IPS-20b (cell line): ENCODE measurements at regions not wholly inside any gene's neighbourhood (a gene's known extent, or its start where the extent isn't known, plus 50 kb on each side); places are given as distances from the start of the nearest gene placed in this dataset.

Source experiments
- H3K27ac ChIP-seq: one replicate; pipeline ENCODE4 v1.5.1; 2013; ENCODE audit warnings: low read length
- H3K27me3 ChIP-seq: 2 replicates; pipeline ENCODE4 v1.6.1; 2013; ENCODE audit warnings: mild to moderate bottlenecking, low read length, inconsistent platforms; ENCODE audit not compliant: insufficient read depth
- H3K36me3 ChIP-seq: 2 replicates; pipeline ENCODE4 v1.6.1; 2013; ENCODE audit warnings: low read depth, mild to moderate bottlenecking, inconsistent platforms, low read length, moderate library complexity; ENCODE audit not compliant: insufficient read depth
- H3K4me1 ChIP-seq: 2 replicates; pipeline ENCODE4 v1.6.1; 2013; ENCODE audit warnings: mild to moderate bottlenecking, control low read depth, inconsistent platforms, low read length, moderate library complexity; ENCODE audit not compliant: insufficient read depth
- H3K4me3 ChIP-seq: 2 replicates; pipeline ENCODE4 v1.5.1; 2013; ENCODE audit warnings: mild to moderate bottlenecking, low read length, inconsistent platforms
- H3K9ac ChIP-seq: 2 replicates; pipeline ENCODE4 v1.6.1; 2013; ENCODE audit warnings: low read depth, mild to moderate bottlenecking, inconsistent platforms, low read length, moderate library complexity
- H3K9me3 ChIP-seq: 2 replicates; pipeline ENCODE4 v1.6.1; 2013; ENCODE audit warnings: mild to moderate bottlenecking, low read depth, low read length, inconsistent platforms; ENCODE audit not compliant: insufficient read depth

- Histone ChIP-seq H3K4me3 (no peak overlapping the region), H3K36me3 (no peaks in the 10 kb centered on the region), H3K9ac (no peak overlapping the region), H3K9me3 (no peaks in the 10 kb centered on the region), H3K27me3 (peaks cover 30% of the 10 kb centered on the region), H3K4me1 (peaks cover 29% of the 10 kb centered on the region), H3K27ac (no peak overlapping the region)
These were observed 64.1 kb upstream of the ACOT11 start for GRCh38 chr1:54483875-54484437.

- peaks cover 21% of the 10 kb centered on the region for H3K27me3 ChIP-seq
- H3K9me3 ChIP-seq: no peaks in the 10 kb centered on the region
These were observed 66.7 kb upstream of the ACOT11 start for GRCh38 chr1:54481201-54481884.

GRCh38 chr1:54480525-54480848 is 67.5 kb upstream of the ACOT11 start:
- H3K27ac ChIP-seq: no peak overlapping the region

More at GRCh38 chr1:54481201-54481884, 66.7 kb upstream of the ACOT11 start:
- H3K4me1 ChIP-seq: peaks cover 28% of the 10 kb centered on the region; the same call in 1 of the 2 replicates
- no peak overlapping the region for H3K9ac ChIP-seq
- no peaks in the 10 kb centered on the region for H3K36me3 ChIP-seq
- H3K27ac ChIP-seq: no peak overlapping the region
- no peak overlapping the region for H3K4me3 ChIP-seq

DNA sequence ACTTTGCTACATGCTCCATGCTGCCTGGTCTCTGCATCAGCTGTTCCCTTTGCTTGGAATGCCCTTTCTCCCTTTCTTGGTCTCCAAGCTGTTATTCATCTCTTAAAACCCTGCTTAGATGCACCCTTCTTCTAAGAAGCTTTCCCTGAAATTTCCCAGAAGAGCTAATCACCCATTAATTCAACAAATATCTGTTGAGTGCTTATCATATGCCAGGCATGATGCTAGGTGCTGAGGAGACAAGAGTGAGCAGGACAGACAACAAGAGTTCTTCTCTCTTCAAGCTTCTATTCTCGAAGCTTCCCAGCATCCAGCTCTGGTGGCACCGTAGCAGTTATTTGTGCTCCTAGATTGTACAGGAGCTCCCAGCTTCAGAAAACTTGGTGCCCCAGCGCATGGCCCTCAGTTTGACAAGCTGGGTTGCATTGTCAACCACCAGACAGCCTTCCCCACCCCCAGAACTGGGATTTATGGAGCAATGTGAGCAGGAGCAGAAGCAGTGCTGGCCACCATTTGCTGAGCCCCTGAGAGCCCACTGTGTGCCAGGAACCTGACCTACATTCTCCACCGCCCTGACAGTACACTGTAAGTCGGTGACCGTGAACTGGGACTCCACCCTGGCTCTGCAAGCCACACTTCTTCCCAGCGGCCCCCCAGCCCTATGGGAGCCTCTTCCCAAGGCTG is 68.0 kb upstream of the ACOT11 start:
- Histone ChIP-seq H3K27me3 (peaks cover 29% of the 10 kb centered on the region), H3K4me1 (peaks cover 36% of the 10 kb centered on the region; the same call in 1 of the 2 replicates), H3K36me3 (no peaks in the 10 kb centered on the region), H3K4me3 (no peak overlapping the region), H3K9me3 (no peaks in the 10 kb centered on the region), H3K27ac (no peak overlapping the region), H3K9ac (no peak overlapping the region)

More at GRCh38 chr1:54480525-54480848, 67.5 kb upstream of the ACOT11 start:
- Histone ChIP-seq H3K9me3 (no peaks in the 10 kb centered on the region), H3K4me3 (no peak overlapping the region), H3K36me3 (no peaks in the 10 kb centered on the region), H3K4me1 (peaks cover 35% of the 10 kb centered on the region; the same call in 1 of the 2 replicates), H3K27me3 (peaks cover 24% of the 10 kb centered on the region), H3K9ac (no peak overlapping the region)

DNA sequence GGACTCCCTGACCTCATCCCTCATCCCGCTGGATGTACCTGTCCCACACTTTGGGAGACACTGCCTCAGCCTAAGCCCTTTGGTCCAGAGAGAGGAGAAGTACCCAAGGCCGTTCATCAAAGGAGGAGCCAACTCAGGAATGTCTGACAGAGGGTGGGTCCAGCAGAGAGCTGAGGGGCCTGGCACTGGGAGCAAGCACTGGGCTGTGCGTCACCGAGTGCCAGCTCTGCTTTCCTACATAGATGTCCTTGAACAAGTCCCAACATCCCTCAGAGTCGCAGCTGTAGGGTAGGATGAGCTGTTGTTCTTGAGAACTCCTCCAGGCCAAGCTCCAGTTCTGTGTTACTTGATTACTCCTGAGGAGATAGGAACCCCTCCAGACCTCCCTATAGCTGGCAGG is 68.8 kb upstream of the ACOT11 start:
- Histone ChIP-seq H3K36me3 (no peaks in the 10 kb centered on the region), H3K4me1 (peaks cover 38% of the 10 kb centered on the region; the same call in 1 of the 2 replicates)

DNA sequence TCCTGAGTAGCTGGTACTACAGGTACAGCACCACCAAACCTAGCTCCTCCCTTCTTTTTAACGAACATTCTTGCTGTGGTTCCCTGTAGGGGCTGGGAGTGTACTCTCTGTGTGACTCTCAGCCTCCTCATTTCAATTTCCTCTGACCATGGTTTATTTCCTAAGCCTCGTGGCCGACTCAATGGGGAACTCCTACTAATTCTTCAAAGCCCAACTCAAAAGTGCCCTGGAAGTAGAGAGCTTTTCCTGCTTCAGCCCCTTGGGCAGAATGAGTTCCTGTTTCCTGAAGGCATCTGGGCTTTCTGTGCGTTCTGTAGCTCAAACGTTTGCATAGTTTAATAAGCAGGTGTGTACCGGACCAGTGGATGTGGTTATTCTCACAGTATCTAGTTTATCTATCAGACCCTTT is 70.9 kb upstream of the ACOT11 start:
- no peaks in the 10 kb centered on the region for H3K9me3 ChIP-seq
- H3K27ac ChIP-seq: no peak overlapping the region
- peaks cover 55% of the 10 kb centered on the region for H3K27me3 ChIP-seq
- H3K4me1 ChIP-seq: peaks cover 41% of the 10 kb centered on the region; the same call in 1 of the 2 replicates
- H3K9ac ChIP-seq: no peak overlapping the region
- no peaks in the 10 kb centered on the region for H3K36me3 ChIP-seq
- no peak overlapping the region for H3K4me3 ChIP-seq

More for the DNA sequence above, 68.8 kb upstream of the ACOT11 start:
- no peaks in the 10 kb centered on the region for H3K9me3 ChIP-seq
- no peak overlapping the region for H3K9ac ChIP-seq
- no peak overlapping the region for H3K27ac ChIP-seq
- no peak overlapping the region for H3K4me3 ChIP-seq
- H3K27me3 ChIP-seq: peaks cover 34% of the 10 kb centered on the region

- Histone ChIP-seq H3K36me3 (no peaks in the 10 kb centered on the region), H3K27me3 (peaks cover 59% of the 10 kb centered on the region), H3K9me3 (no peaks in the 10 kb centered on the region), H3K4me1 (peaks cover 43% of the 10 kb centered on the region; the same call in 1 of the 2 replicates), H3K9ac (peak overlapping the region; percentile 36; the same call in 1 of the 2 replicates), H3K27ac (no peak overlapping the region), H3K4me3 (no peak overlapping the region)
These were observed 70.4 kb upstream of the SSBP3 start for GRCh38 chr1:54476530-54477109.

DNA sequence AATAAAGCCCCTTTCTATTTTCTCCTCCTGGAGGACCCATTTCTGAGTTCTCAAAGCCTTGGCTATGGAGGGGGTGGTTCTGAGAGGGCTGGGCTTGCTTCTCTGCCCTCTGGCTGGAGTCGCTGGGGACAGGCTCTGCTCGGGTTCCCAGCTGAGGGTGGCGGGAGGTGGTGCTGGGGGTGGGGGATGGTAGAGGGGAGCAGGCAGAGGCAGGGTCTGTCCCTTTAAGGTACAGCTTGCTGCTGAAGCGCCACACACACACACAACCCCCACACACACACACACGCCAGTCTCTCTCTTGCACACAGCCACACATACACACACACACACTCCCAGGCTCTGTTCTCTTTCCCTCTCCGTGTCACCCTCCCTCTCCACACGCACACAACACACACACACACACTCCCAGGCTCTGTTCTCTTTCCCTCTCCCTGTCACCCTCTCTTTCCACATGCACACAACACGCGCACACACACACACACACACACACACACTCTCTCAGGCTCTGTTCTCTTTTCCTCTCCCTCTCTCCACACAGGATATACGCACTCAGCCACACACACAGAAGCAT is 69.8 kb upstream of the SSBP3 start:
- Histone ChIP-seq H3K9me3 (no peaks in the 10 kb centered on the region), H3K4me3 (peak overlapping the region; percentile 57; the same call in 1 of the 2 replicates), H3K9ac (peak overlapping the region; percentile 36; the same call in 1 of the 2 replicates), H3K27ac (no peak overlapping the region), H3K4me1 (peaks cover 43% of the 10 kb centered on the region; the same call in 1 of the 2 replicates), H3K27me3 (peaks cover 59% of the 10 kb centered on the region), H3K36me3 (no peaks in the 10 kb centered on the region)

- Histone ChIP-seq H3K27me3 (peaks cover 59% of the 10 kb centered on the region), H3K9me3 (no peaks in the 10 kb centered on the region), H3K36me3 (no peaks in the 10 kb centered on the region), H3K9ac (peak overlapping the region; percentile 36; the same call in 1 of the 2 replicates), H3K4me3 (peak overlapping the region; percentile 57), H3K27ac (no peak overlapping the region), H3K4me1 (peaks cover 39% of the 10 kb centered on the region; the same call in 1 of the 2 replicates)
These were observed 69.2 kb upstream of the SSBP3 start for GRCh38 chr1:54475357-54475881.

GRCh38 chr1:54474310-54475251 is 68.4 kb upstream of the SSBP3 start:
- Histone ChIP-seq H3K9me3 (no peaks in the 10 kb centered on the region), H3K27ac (no peak overlapping the region), H3K9ac (peak overlapping the region; percentile 43; the same call in 1 of the 2 replicates), H3K4me1 (peaks cover 34% of the 10 kb centered on the region; the same call in 1 of the 2 replicates), H3K27me3 (peaks cover 53% of the 10 kb centered on the region), H3K4me3 (peak overlapping the region; percentile 57), H3K36me3 (no peaks in the 10 kb centered on the region)
